Skeletal muscle tissue (tissue), 3 donors: ENCODE measurements at regions not wholly inside any gene's neighbourhood (a gene's known extent, or its start where the extent isn't known, plus 50 kb on each side); places are given as distances from the start of the nearest gene placed in this dataset.
"Not testable (repeated sequence)": the region's sequence is repeated elsewhere in the genome, so short reads cannot be mapped to it uniquely, and the experiment has no call there.

Source experiments
- H3K27ac ChIP-seq: one replicate; pipeline ENCODE4 v1.7.0; 2013; ENCODE audit warnings: mild to moderate bottlenecking, low read depth, low read length, inconsistent platforms
- H3K27me3 ChIP-seq, 3 donors: one replicate each; pipeline ENCODE4 v1.7.0; 2013; ENCODE audit warnings: low read length in 3 of 3; ENCODE audit not compliant: control insufficient read depth in 3 of 3, insufficient read depth in 3 of 3
- H3K36me3 ChIP-seq, 3 donors: one replicate each; pipeline ENCODE4 v1.7.0; 2013; ENCODE audit warnings: low read length in 3 of 3; ENCODE audit not compliant: control insufficient read depth in 3 of 3, insufficient read depth in 3 of 3
- H3K4me1 ChIP-seq, 3 donors: one replicate each; pipeline ENCODE4 v1.7.0; 2013; ENCODE audit warnings: low read length in 3 of 3, mild to moderate bottlenecking in 3 of 3; ENCODE audit not compliant: control insufficient read depth in 3 of 3, insufficient read depth in 3 of 3
- H3K4me3 ChIP-seq, 3 donors: one replicate each; pipeline ENCODE4 v1.7.0; 2013; ENCODE audit warnings: low read length in 3 of 3
- H3K9ac ChIP-seq, 3 donors: one replicate each; pipeline ENCODE4 v1.7.0; 2013; ENCODE audit warnings: low read length in 3 of 3, mild to moderate bottlenecking in 3 of 3, moderate library complexity in 2 of 3, low read depth in 1 of 3
- H3K9me3 ChIP-seq, 3 donors: one replicate each; pipeline ENCODE4 v1.7.0; 2013; ENCODE audit warnings: low read length in 3 of 3; ENCODE audit not compliant: control insufficient read depth in 3 of 3
- donor health status: Osteomylitis.

DNA sequence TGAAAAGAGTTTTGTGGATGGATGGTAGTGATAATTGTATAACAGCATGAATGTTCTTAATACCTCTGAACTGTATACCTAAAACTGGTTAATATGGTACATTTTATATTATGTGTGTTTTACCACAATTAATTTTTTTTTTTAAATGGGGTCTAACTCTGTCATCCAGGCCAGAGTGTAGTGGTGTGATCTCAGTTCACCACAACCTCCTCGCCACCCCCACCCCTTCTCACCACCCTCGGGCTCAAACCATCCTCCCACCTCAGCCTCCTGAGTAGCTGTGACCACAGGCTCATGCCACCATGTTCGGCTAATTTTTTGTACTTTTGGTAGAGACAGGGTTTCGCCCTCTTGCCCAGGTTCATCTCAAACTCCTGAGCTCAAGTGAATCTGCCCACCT is 123.2 kb downstream of the CDRT15L2 start:
- no peak overlapping the region for H3K27ac ChIP-seq
- H3K4me3 ChIP-seq = no peak overlapping the region
- peaks cover 0 to 3% (median 0%) of the 10 kb centered on the region in 3 donors for H3K27me3 ChIP-seq
- no peaks in the 10 kb centered on the region for H3K4me1 ChIP-seq
- H3K36me3 ChIP-seq = no peaks in the 10 kb centered on the region
- no peaks in the 10 kb centered on the region for H3K9me3 ChIP-seq
- no peak overlapping the region for H3K9ac ChIP-seq

DNA sequence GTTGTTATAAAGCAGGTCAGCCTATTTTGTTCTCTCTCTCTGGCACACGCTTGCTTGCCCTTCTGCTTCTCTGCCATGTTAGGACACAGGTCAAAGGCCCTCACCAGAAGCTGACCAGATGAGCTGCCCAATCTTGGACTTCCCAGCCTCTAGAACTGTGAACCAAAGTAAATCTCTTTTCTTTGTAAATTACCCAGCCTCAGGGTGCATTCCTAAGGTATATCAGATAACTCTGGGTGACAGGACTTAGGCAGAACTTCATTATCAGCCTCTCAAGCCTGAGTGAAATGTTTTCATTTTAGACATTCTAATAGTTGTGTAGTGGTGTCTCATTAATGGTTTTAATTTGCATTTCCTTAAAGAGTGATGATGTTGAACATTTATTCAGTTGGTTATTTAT is 124.3 kb downstream of the CDRT15L2 start:
- no peak overlapping the region for H3K4me3 ChIP-seq
- no peak overlapping the region for H3K9ac ChIP-seq
- H3K27me3 ChIP-seq = peaks cover 0 to 3% (median 0%) of the 10 kb centered on the region in 3 donors
- no peak overlapping the region for H3K27ac ChIP-seq
- H3K4me1 ChIP-seq = no peaks in the 10 kb centered on the region
- H3K36me3 ChIP-seq = no peaks in the 10 kb centered on the region
- no peaks in the 10 kb centered on the region for H3K9me3 ChIP-seq

DNA sequence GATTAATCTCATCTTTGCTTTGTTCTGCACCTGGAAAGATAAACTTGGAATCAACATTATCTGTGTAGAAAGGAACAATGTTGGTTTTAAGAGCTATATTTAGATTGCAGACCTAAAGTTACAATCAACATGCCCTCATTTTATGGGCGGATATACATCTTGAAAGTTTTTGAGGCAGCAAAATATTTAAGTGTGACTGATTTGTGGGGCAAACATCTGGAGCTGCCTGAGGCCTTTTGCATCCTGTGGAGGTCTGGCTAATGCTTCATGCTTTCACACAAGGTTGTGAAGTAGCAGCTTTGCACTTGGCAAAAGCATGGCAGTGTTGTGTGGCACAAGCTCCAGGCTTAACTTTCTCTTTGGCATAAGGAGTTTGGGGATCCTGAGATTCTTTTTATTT is 125.7 kb downstream of the CDRT15L2 start:
- not testable (repeated sequence) for H3K27me3 ChIP-seq, H3K27ac ChIP-seq

DNA sequence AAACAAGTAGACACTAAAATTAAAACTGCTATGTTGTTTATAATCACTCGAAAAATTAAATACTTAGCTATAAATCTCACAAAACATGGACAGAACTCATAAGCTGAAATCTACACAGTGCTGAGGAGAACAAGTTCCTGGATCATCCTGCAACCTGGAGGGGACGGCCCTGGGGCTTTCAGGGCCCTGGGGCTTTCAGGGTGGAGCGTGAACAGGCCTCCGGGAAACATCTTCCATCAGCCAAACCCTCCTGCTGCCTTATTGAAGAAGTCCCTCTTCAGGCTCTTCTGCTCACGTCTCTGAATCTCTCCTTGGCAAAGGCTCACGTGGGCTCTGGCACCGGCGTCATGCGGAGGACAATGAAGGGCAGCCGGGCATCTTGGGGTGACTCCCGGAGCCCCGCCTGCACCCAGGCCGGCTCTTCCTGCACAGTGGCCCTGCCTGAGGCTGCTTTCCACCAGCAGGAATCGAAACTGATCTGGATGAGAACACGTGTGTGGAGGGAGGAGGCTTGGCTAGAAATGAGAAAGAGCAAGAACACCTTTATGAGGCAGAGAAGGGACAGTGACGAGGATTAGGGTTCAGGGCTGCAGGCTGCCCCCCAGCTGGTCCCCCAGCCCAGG is 127.3 kb downstream of the CDRT15L2 start:
- no peaks in the 10 kb centered on the region for H3K36me3 ChIP-seq
- H3K4me3 ChIP-seq = no peak overlapping the region
- H3K9ac ChIP-seq = no peak overlapping the region
- no peak overlapping the region for H3K27ac ChIP-seq
- H3K4me1 ChIP-seq = no peaks in the 10 kb centered on the region
- H3K27me3 ChIP-seq = peaks cover 0 to 3% (median 0%) of the 10 kb centered on the region in 3 donors
- H3K9me3 ChIP-seq = no peaks in the 10 kb centered on the region

More for the DNA sequence above, 125.7 kb downstream of the CDRT15L2 start:
- H3K4me3 ChIP-seq, H3K4me1 ChIP-seq, H3K36me3 ChIP-seq, H3K9me3 ChIP-seq, H3K9ac ChIP-seq: not testable (repeated sequence)

DNA sequence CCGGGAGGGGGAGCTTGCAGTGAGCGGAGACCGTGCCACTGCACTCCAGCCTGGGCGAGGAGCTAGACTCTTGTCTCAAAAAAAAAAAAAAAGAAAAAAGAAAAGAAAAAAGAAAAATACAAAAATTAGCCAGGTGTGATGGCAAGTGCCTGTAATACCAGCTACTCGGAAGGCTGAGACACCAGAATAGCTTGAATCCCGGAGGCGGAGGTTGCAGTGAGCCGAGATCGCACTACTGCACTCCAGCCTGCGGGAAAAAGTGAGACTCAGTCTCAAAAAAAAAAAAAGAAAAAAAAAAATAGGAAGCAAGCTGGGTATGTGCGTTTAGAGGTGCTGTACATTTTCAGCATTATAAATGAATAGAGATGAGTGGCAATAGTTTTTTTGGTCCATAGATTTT is 129.3 kb downstream of the CDRT15L2 start:
- not testable (repeated sequence) for H3K9ac ChIP-seq, H3K27ac ChIP-seq, H3K36me3 ChIP-seq, H3K4me3 ChIP-seq, H3K9me3 ChIP-seq, H3K4me1 ChIP-seq, H3K27me3 ChIP-seq

DNA sequence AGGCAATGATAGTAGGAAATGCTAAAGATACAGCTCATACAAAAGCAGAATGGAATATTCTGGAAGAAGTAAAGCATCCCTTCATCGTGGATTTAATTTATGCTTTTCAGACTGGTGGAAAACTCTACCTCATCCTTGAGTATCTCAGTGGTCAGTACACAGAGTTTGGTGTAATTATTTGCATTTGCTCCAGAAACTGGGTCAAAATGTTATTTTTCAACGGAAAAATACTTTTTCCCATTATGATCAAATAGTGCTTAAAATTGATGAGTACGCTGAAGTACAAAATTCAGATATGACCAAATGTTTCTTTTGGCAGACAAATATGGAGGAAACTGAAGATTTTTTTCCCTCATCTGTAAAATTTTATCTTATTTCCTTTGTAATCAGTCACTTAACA is 137.0 kb downstream of the CDRT15L2 start:
- H3K36me3 ChIP-seq, H3K9ac ChIP-seq, H3K27me3 ChIP-seq, H3K4me1 ChIP-seq, H3K4me3 ChIP-seq, H3K9me3 ChIP-seq, H3K27ac ChIP-seq: not testable (repeated sequence)

DNA sequence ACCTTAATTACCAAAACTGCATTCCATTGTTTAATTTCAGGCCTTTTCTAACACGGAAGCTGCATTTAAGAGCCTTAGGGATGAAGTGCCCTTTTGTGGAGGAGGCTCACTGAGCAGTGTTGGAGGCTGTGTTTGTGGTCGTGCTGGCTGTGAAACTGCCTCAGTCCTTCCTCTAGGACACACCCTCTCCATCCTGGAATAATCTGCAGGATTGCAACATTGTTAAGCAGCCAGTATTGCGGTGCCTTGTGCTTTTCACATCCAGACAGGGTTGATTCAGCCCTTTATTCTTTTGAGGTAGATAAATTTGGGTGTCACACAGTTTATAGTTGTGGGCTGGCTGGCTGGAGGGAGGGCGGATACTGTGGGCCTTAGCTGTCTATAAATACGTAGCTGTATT is 141.6 kb downstream of the CDRT15L2 start:
- H3K27ac ChIP-seq = no peak overlapping the region
- H3K9ac ChIP-seq = no peak overlapping the region
- no peak overlapping the region for H3K4me3 ChIP-seq

DNA sequence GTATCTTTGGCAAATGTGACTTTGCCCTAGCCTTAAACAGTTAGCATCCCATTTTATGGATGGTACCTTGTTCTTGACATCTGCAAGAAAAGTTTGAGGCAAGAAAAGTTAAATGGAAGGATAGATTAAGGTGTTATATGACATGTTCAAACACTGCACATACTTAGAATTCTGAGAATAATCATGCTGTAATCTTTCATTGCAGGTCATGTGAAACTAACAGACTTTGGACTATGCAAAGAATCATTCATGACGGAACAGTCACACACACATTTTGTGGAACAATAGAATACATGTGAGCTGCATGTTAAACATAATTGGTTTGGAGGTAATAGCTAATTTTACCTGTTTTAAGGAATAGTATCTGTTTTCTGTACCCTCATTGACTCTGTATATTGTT is 144.9 kb downstream of the CDRT15L2 start:
- H3K9me3 ChIP-seq, H3K36me3 ChIP-seq, H3K4me3 ChIP-seq, H3K27me3 ChIP-seq, H3K4me1 ChIP-seq, H3K9ac ChIP-seq, H3K27ac ChIP-seq: not testable (repeated sequence)

More for the DNA sequence above, 141.6 kb downstream of the CDRT15L2 start:
- Histone ChIP-seq H3K9me3 (no peaks in the 10 kb centered on the region), H3K27me3 (no peaks in the 10 kb centered on the region), H3K36me3 (no peaks in the 10 kb centered on the region), H3K4me1 (no peaks in the 10 kb centered on the region)

DNA sequence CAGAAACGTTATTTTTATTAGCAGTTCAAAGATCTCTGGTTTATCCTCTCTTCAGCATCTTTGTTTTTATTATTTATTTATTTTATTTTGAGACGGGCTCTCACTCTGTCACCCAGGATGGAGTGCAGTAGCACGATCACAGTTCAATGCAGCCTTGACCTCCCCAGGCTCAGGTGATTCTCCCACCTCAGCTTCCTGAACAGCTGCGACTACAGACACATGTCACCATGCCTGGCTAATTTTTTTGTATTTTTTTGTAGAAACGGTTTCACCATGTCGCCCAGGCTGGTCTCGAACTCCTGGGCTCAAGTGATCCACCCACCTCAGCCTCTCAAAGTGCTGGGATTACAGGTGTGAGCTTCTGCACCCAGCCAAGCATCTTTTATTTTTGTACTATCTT is 147.7 kb downstream of the CDRT15L2 start:
- H3K4me3 ChIP-seq, H3K9me3 ChIP-seq, H3K27ac ChIP-seq, H3K9ac ChIP-seq, H3K36me3 ChIP-seq, H3K4me1 ChIP-seq, H3K27me3 ChIP-seq: not testable (repeated sequence)

DNA sequence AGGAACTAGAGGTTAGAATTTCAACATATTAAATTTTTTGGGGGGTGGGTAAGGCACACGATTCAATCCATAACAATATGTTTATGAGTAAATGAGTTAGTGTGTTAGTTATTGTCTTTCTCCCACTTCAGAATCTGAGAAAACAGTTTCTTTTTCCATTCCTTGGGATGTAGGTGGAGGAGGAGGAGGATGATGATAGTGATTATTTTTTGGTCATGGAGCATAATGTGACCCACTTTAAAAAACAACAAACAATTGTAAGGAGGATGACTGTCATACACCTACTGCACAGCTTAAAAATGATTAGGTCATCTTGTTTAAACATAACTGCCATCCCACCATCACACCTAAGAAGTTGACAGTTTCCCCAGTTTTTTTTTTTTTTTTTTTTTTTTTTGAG is 148.7 kb downstream of the CDRT15L2 start:
- H3K27ac ChIP-seq = no peak overlapping the region
- H3K9me3 ChIP-seq = no peaks in the 10 kb centered on the region
- no peaks in the 10 kb centered on the region for H3K36me3 ChIP-seq
- H3K4me1 ChIP-seq = no peaks in the 10 kb centered on the region
- no peak overlapping the region for H3K4me3 ChIP-seq
- no peaks in the 10 kb centered on the region for H3K27me3 ChIP-seq
- no peak overlapping the region for H3K9ac ChIP-seq

DNA sequence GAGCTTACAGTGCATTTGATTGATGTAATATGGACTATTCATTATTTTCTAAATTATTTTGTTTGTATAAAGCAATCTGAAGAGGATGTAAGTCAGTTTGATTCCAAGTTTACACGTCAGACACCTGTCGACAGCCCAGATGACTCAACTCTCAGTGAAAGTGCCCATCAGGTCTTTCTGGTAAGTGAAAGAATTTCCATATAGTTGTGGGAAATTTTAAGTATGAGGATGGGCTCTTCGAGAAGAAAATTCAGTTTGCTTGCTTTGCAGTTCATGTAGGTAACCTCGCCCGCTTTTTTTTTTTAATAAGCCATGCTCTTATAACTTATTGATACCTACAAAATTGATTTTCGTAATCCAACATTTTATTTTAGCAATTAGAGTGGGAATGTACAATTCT is 151.6 kb downstream of the CDRT15L2 start:
- not testable (repeated sequence) for H3K9ac ChIP-seq, H3K27me3 ChIP-seq, H3K27ac ChIP-seq, H3K4me3 ChIP-seq, H3K4me1 ChIP-seq, H3K36me3 ChIP-seq, H3K9me3 ChIP-seq
